ENCODE measurements at regions not wholly inside any gene's neighbourhood (a gene's known extent, or its start where the extent isn't known, plus 50 kb on each side); places are given as distances from the start of the nearest gene placed in this dataset.

DNA sequence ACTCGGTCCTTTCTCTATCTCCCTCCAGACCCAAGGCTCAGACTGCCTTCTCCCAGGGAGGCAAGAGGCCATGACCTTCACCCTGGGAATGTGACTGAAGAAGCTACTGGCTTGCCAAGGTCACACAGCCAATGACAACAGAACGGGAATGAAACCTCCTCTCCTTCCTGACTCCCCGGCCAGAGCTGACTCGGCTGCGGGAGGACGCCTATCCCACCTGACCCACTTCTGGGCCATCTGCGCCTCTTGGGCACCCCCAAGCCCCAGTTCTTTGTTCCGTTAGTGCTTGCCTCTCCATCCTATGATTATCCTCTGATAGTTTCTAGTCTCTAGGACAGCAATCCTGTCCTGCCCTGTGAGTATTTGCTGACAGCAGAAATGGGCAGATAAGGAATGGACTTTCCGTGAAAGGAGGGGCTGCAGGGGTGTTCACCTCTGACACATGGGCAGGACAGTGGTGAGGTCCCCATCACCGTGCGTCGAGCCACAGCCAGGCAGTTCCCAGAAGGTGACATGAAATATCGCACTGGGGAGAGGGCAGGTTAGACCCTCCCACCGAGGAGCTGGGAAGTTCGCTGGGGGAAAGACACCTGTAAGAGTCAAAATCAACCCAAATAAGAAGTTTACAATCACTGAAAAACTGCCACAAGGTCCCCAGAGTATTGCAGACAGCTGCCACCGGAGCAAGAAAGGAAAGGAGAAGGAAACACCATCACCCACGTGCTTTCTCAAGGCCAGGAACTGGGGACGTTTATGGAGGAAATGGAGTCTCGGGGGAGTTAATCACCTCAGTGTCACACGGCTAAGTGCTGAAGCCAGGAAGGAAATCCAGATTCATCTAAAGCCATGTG lies 63.0 kb downstream of the INSIG1 start:
- no peak for DNase-seq

DNA sequence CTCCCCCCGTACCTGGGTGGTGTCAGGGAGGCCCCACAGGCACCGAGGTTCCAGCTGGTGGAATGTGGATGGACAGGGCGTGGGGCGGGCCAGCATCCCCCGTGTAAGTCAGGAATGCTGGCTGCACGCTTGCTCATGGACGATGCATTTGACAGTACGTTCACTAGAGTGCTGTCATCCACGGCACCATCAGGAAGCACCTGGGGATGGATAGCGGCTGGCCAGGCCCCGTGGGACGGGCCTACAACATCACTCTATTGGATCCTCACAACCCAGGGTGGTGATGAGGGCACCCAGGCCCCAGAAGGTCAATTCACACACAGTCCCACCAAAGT lies 63.6 kb downstream of the INSIG1 start:
- no peak for DNase-seq

DNA sequence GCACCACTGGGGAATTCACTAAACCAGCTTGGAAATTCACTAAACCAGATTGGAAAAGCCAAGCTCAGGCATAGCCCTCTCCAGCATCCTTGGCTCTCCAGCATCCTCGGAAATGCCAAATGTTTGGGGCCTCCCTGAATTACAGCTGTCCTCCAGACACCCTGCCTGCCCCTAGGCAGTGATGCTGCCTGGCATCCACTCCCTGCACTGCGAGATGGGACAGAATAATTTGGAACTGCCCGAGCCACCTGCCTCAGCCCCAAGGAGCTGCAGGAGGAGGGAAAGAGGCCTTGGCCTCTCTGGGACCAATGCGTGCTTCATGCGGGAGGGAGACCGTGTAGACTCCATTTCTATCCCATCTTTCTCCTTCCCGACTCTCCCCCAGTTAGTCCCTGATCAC lies 64.3 kb downstream of the INSIG1 start:
- DNase-seq = no peak

DNA sequence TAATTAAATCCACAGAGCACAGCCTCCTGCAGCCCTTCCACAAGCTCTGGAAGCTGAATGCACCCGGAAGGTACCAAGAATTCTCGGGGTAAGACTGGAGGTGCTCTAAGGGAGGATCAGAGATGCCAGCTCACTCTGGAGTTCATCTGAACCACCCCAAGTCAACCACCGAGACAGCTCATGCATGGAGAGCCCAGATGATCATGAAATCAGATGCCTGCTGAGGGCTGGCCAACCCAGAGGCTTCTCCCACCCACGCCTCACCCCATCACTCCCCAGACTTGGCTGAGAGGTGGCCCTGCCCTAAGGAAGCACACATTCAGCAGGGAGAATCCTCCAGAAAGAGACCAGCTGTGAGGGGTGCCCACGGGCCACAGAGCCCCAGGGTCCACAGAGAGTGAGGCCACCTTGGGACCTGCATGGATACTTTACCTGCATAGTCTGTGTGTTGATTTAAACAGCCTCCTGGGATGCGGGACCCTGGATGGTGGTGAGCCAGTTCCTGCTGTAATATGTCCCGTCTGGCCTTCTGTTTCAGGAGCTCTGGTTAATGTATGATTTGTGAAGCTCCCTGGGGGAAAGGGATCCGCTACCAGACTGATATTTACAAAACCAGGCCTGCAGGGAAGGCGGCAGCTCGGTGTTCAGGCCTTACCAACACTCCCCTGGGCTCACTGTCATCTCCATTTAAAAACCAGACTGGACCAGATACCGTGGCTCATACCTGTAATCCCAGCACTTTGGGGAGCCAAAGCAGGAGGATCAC lies 64.9 kb downstream of the INSIG1 start:
- DNase-seq = no peak

DNA sequence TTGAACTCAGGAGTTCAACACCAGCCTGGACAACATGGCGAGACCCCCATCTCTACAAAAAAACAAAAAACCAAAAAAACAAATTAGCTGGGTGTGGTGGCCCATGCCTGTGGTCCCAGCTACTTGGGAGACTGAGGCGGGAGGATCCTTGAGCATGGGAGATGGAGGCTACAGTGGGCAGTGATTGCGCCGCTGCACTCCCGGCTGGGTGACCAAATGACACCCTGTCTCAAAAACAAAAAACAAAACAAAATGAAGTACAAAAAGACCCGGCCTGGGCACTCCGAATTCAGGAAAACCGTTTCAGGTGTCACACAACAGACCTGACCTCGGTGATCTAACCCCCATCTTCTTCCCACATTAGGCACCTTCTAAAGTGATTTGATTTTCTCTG lies 65.5 kb downstream of the INSIG1 start:
- no peak for DNase-seq

DNA sequence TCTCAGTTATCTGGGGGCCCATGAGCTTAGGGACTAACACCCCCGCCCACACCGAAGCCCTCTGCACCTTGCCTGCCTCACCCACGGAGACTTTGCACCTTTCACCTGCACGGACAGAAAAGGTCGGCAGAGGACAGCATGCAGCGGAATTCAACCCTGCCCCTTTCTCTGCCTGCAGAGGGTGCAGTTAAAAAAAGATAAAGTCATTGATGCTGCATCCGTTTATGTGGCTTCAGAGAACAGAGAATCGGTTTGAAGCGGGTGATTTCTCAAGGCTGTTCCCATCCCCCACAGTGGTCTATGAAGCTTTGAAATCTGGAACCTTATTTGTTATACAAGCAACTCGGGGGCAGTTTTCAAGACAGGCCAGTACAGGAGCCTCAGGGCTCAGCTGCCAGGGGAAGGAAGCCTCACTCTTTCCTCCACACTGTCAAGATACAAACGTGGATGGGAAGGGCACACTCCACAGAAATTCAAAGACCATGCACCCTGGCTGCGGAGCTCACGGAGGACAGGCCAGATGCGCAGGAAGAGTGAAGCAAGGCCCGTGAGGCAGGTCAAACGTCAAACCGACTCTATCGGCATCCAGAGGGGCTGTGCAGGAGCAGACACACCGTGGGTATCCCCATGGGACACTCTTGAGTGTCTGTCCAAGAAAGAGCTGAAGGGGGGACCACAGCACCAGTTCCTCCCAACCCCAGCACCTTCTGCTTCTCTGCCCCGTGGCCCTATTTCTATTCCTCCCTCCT lies 66.3 kb downstream of the INSIG1 start:
- no peak for DNase-seq

- DNase-seq = no peak
Measured at GRCh38 chr7:155365146-155365874, 67.6 kb downstream of the INSIG1 start.

DNA sequence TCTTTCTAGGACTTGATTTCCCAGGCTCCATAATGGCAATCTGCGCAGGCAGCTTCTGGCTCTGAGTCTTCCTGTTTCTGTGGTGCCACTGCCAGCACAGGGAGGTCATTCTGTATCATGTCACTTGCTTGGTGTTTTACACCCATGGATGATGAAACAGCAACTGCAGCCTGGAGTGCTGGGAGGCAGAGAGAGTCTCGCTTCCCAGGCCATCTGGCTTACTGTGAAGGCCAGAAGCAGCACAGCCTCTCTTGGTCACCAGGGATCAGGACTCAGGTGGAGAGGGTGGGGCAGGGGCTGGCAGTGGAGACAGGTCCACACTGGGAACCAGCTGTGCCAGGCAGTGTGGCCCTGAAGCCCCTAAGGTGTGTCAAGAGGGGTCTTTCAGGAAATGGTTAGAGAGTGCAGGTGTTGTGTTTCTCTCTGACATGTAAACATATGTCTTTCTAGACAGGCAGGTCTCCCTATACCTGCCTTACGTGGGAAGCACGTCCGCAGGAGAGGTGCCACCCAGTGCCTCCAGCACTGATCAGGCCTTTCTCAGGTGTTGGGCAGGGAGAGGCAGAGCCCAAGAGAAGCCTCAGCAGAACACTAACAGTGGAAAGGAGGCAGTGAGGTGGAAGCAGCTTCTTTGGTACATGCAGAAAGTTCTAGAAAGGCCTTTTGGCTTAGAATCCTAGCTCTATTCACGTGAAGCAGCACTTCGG lies 71.4 kb downstream of the INSIG1 start:
- DNase-seq = no peak

- no peak for DNase-seq
Measured at GRCh38 chr7:155369766-155370165, 72.1 kb downstream of the INSIG1 start.

- no peak for DNase-seq
Measured at GRCh38 chr7:155371331-155371883, 73.7 kb downstream of the INSIG1 start.

DNA sequence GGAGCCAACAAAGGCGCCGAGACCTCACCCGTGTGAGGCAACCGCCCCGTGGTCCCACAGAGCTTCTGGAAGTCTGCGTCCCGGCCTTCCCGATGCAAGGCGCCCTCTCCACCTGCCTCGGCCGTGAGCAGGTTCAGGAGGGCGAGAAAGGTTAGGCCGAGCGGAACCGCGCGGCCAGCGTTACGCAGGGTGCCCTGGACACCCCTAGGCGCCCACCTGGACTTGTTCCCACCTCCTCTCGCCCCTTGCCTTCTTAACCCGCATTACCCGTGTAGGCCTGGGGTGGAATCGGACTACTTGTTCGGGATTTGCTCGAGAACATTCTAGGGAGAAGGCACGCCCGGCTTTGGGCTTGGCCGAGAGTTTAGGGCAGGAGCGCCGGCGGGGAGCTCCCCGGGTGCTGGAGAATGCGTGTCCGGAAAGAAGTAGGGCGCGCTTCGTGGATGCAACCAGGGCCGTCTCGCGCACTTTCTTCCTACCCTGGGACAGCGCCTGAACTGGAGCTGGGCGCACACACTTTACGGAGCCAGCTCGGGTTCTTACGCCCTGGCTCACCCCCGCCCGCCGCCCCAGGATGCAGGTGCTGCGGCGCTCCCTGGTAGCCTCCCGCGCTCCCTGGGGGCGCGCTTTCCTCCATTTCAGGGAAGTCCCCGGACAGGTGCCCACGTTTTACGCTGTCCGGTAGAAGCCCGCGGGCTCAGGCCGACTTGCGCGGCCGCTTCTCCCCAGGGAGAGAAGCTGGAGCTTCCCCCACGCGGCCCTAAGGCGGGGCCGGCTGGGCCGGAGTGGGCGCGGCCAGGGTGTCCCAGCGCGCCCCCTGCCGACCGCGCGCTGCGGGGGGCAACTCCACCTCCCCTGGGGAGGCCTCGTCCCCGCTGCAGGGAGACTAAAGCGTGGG lies 74.5 kb downstream of the INSIG1 start:
- DNase-seq = no peak

GRCh38 chr7:155372782-155373358 lies 75.2 kb downstream of the INSIG1 start:
- no peak for DNase-seq

DNA sequence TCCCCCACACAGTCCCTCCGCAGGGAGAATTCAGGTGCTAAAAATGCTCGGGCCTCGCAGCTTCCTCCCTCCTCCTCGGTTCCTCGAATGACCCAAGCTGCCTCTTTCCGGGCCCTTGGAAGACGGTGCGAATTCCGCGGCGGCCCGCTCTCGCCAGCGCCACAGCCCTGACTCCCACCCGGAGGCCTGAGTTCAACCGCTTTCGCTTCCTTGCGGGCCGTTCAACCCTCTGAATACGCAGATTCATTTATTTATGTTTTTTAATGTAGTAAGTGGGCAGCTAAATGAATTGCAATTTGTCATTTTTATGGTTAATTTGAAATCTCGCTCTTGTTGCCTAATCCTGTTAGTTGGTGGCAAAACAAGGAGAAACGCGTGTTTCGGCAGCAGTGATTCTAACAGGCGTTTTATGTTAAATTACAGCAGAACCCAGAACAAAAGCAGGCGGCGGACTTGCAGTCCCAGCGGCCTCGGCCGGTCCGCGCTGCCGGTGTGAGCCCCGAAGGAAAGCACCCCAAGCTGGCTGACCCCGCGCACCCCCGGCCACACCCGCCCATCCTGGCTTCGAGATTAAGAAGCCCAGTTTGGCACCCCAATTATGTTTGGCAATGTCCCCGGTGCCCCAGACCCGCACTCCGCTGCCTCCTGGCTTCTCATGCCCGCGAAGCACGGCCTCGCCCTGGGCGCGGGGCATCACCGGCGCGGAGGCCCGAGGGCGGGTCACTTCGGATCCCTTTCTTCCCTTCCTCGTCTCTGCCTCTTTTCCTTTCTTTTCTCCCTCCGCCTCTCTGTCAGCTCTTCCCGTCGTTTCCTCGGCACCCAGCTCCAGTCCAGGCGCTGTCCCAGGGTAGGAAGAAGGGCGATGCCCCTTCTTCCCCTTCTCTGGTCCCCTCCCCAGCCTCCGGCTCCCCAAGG lies 75.9 kb downstream of the INSIG1 start:
- no peak for DNase-seq

DNA sequence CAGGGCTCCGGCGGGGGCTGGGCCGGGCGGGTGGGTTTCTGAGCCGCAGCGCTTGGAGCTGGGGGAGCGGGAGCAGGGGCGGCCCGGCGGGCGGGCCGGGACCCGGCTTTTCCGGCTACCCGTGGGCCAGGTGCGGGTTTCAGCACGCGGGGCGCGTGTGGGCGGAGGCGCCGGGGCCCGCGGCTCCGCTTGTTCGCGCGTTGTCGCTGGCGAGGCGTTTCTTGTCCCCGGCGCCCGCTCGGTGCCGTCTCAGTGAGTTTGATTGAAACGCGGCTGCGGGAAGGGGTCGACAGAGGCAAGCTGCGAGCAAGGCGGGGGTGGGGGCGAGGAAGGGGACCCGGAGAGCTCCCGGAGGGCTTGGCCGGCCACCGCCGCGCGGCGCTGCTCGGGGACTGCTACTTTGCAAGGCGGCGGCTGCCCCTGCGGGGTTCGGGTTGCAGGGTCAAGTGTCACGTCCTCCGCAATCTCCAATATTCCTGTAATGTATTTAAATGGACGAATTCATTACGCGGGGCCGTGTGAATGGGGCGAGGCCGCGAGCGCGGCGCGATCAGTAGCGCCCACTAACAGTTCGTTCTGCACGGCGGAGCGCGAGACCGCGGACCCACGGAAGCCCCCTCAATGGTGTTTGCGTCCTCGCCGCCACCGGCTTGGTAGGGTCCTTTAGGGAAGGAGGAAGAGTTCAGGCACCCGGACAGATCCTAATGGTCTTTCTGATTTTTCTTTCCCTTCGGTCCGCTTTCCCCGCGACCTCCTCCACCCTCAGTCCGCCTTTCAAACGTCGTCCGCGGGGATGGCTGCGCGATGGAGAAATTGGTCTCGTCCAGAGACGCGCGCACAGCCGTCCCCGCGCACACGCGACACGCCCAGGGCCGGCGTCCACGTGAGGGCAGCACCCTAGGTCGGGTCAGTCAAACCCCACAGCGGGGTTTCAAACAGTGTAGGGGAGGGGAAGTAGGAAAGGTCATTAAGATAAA lies 76.9 kb downstream of the INSIG1 start:
- no peak for DNase-seq

DNA sequence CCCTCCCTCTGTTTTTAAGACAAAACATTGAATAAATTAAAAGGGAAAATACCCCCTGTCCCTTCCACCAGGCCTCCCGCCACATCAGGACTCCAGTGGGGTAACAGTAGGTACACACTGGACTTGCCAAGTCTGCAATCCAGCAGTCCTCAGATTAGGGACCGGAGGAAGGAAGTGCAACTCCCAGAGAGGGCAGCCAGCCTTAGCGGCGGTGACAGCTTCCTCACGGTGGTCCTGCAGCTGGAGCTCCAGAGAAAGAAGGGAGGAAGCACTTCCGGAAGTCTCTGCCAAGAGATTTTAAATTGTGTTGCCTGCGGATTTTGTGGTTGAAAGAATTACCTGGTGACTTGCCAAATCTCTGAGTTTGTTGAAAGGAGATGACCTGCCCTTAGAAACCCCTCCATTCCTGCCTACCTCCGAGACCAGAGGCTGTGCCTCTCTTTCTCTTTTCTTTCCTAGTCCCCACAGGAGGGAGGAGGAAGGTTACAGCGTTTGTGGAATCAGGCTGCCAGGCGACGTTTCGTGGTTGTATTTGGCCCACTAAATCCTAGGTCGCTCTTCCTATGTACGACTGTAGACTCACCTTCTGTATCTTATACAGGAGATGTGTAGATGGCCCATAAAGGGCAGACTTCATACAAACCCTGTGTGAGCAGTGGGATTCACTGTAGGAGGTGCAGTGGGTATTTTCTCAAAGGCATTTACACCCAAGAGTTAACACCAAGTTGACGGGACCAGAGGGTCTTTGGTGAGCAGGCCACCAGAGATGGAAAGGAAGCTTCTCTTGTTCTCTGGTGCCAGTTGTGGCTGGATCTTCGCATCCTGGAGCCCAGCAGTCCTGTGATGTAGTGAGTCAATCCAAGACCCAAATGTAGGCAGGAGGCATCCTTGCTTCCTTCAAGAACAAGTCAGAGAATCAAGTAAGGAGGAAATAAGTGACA lies 77.9 kb downstream of the INSIG1 start:
- DNase-seq = no peak

DNA sequence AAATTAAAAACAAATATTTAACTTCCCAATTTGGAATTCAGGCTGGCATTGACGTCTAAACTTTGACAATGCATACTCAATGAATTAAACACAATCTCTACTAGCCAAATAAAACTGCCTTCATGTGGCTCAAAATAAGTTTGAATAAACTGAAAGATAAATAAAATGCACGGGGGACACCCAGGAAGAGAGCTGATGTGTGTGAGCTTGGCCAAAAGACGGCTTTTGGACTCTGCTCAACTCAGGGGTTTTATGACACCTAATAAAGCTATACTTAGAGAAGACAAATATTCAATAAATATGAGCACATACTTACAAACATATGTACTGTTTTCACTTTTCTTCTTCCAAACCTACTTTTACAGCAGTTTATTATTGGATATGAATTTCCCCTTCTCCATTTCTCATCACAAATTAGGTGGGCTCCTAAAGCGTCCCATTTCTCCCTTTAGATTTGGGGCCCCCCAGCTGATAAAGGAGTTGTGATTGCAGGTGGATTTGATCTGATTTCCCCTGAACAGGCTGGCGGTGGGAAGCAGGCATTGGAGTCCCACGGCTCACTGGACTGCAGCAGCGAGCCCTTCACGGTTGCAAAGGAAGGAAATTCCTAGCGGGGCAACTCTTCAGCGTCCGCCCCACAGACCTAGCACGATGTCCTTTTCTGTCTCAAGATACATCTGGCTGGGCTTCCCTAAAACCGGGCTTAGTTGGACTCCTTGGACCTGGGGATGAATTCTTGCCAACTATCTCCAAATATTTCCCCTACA lies 79.6 kb downstream of the INSIG1 start:
- DNase-seq = no peak

Data from activated CD4-positive, alpha-beta T cell treated with anti-CD3 and anti-CD28 coated beads, Interleukin-2, amount 50 U/mL, for 4 hours (primary cell).